Loucy (cell line): ENCODE measurements at regions not wholly inside any gene's neighbourhood (a gene's known extent, or its start where the extent isn't known, plus 50 kb on each side); places are given as distances from the start of the nearest gene placed in this dataset.
"Not testable (repeated sequence)": the region's sequence is repeated elsewhere in the genome, so short reads cannot be mapped to it uniquely, and the experiment has no call there.

Experiments
- H2AFZ ChIP-seq: fragments of 200-600 bp; sonication (generic); 2 replicates; pipeline ENCODE4 v1.6.0; 2016; ENCODE audit warnings: antibody characterized with exemption, mild to moderate bottlenecking, low read length, moderate library complexity
- H3F3A ChIP-seq: fragments of 200-600 bp; 2 replicates; pipeline ENCODE4 v1.6.0; 2016; ENCODE audit warnings: antibody characterized with exemption, low read depth, mild to moderate bottlenecking
- H3K27me3 ChIP-seq: fragments of 200-600 bp; sonication (generic); 2 replicates; pipeline ENCODE4 v1.6.1; 2014; ENCODE audit warnings: low read length, mild to moderate bottlenecking; ENCODE audit not compliant: insufficient read depth, poor library complexity, severe bottlenecking
- H3K36me3 ChIP-seq: fragments of 200-600 bp; sonication (generic); 2 replicates; pipeline ENCODE4 v1.6.1; 2016; ENCODE audit warnings: low read length; ENCODE audit not compliant: insufficient read depth
- H3K4me1 ChIP-seq: fragments of 200-600 bp; sonication (generic); 2 replicates; pipeline ENCODE4 v1.5.1; 2014; ENCODE audit warnings: low read length, mild to moderate bottlenecking; ENCODE audit not compliant: insufficient read depth, poor library complexity, severe bottlenecking
- H3K4me2 ChIP-seq: fragments of 200-600 bp; sonication (generic); 2 replicates; pipeline ENCODE4 v1.6.0; 2014; ENCODE audit warnings: antibody characterized with exemption, low read length, low read depth, mild to moderate bottlenecking; ENCODE audit not compliant: poor library complexity, severe bottlenecking
- H3K4me3 ChIP-seq: fragments of 200-600 bp; sonication (generic); 2 replicates; pipeline ENCODE4 v1.5.1; 2014; ENCODE audit warnings: low read length, mild to moderate bottlenecking, mixed read lengths; ENCODE audit not compliant: poor library complexity, severe bottlenecking
- H3K79me2 ChIP-seq: fragments of 200-600 bp; sonication (generic); 2 replicates; pipeline ENCODE4 v1.6.1; 2014; ENCODE audit warnings: low read length; ENCODE audit not compliant: insufficient read depth
- H3K9ac ChIP-seq: fragments of 200-600 bp; sonication (generic); 2 replicates; pipeline ENCODE4 v1.6.0; 2014; ENCODE audit warnings: mild to moderate bottlenecking, low read depth, low read length, moderate library complexity; ENCODE audit not compliant: poor library complexity, severe bottlenecking
- H3K9me2 ChIP-seq: fragments of 200-600 bp; sonication (generic); replicated peaks from 2 replicates; pipeline ENCODE4 v1.6.1; 2016; ENCODE audit warnings: low read depth, low read length, mixed read lengths
- H3K9me3 ChIP-seq: fragments of 200-600 bp; sonication (generic); 2 replicates; pipeline ENCODE4 v1.6.1; 2014; ENCODE audit warnings: mild to moderate bottlenecking, antibody characterized with exemption, low read length, low read depth; ENCODE audit not compliant: insufficient read depth
- H4K20me1 ChIP-seq: fragments of 200-600 bp; sonication (generic); 2 replicates; pipeline ENCODE4 v1.6.0; 2014; ENCODE audit warnings: antibody characterized with exemption, low read length, mild to moderate bottlenecking; ENCODE audit not compliant: insufficient read depth, poor library complexity, severe bottlenecking
- CTCF ChIP-seq: fragments of 200-600 bp; sonication (generic); conservative IDR thresholded peaks from 2 replicates; pipeline ENCODE4 v1.5.1; 2014; ENCODE audit warnings: mild to moderate bottlenecking, antibody characterized with exemption, low read length
- EZH2phosphoT487 ChIP-seq: fragments of 200-600 bp; IDR thresholded peaks from 2 replicates; pipeline ENCODE4 v1.6.1; 2018; ENCODE audit warnings: antibody characterized with exemption, mild to moderate bottlenecking, moderate library complexity, borderline replicate concordance

GRCh38 chr1:221527302-221527701 lies 214.6 kb downstream of the DUSP10 start:
- Histone ChIP-seq H3K4me1 (peaks cover 7% of the 10 kb centered on the region), H3K9me3 (no peaks in the 10 kb centered on the region), H3K36me3 (no peaks in the 10 kb centered on the region), H3F3A (no peaks in the 10 kb centered on the region), H3K79me2 (no peaks in the 10 kb centered on the region), H3K4me2 (no peak overlapping the region), H4K20me1 (no peaks in the 10 kb centered on the region), H3K27me3 (peaks cover 7% of the 10 kb centered on the region), H3K9ac (no peak overlapping the region), H3K4me3 (no peak overlapping the region), H2AFZ (no peak overlapping the region), H3K9me2 (no peaks in the 10 kb centered on the region)
- no peak for TF ChIP-seq CTCF
- no peak for TF ChIP-seq EZH2phosphoT487

- H3F3A ChIP-seq, result no peaks in the 10 kb centered on the region
Observed at GRCh38 chr1:221527886-221528624, 213.8 kb downstream of the DUSP10 start.

GRCh38 chr1:221530159-221530558 lies 211.7 kb downstream of the DUSP10 start:
- not testable (repeated sequence) for H3K4me3 ChIP-seq, H3K4me1 ChIP-seq, H3F3A ChIP-seq, H3K4me2 ChIP-seq, H3K9me2 ChIP-seq, H3K79me2 ChIP-seq, H3K9me3 ChIP-seq, H3K36me3 ChIP-seq, H3K27me3 ChIP-seq, H2AFZ ChIP-seq, H3K9ac ChIP-seq, H4K20me1 ChIP-seq

More at GRCh38 chr1:221527886-221528624, 213.8 kb downstream of the DUSP10 start:
- Histone ChIP-seq H3K9me3 (no peaks in the 10 kb centered on the region), H3K36me3 (no peaks in the 10 kb centered on the region), H3K4me1 (peaks cover 7% of the 10 kb centered on the region), H3K9ac (no peak overlapping the region), H4K20me1 (no peaks in the 10 kb centered on the region), H3K4me2 (no peak overlapping the region), H2AFZ (no peak overlapping the region), H3K4me3 (no peak overlapping the region), H3K79me2 (no peaks in the 10 kb centered on the region), H3K27me3 (peaks cover 7% of the 10 kb centered on the region), H3K9me2 (no peaks in the 10 kb centered on the region)
- no peak for TF ChIP-seq EZH2phosphoT487
- TF ChIP-seq CTCF, result no peak

- TF ChIP-seq EZH2phosphoT487 (no peak), CTCF (no peak)
- Histone ChIP-seq H3F3A (no peaks in the 10 kb centered on the region), H3K4me3 (no peak overlapping the region), H3K9ac (no peak overlapping the region), H3K27me3 (peaks cover 7% of the 10 kb centered on the region), H3K9me3 (no peaks in the 10 kb centered on the region), H3K4me1 (peaks cover 7% of the 10 kb centered on the region), H3K36me3 (no peaks in the 10 kb centered on the region), H4K20me1 (no peaks in the 10 kb centered on the region), H2AFZ (no peak overlapping the region), H3K79me2 (no peaks in the 10 kb centered on the region), H3K9me2 (no peaks in the 10 kb centered on the region), H3K4me2 (no peak overlapping the region)
Observed at GRCh38 chr1:221530791-221531190, 211.1 kb downstream of the DUSP10 start.
